ENCODE measurements at regions not wholly inside any gene's neighbourhood (a gene's known extent, or its start where the extent isn't known, plus 50 kb on each side); places are given as distances from the start of the nearest gene placed in this dataset.

GRCh38 chr6:168211681-168212080 is 107.9 kb downstream of the DACT2 start:
- no peak for DNase-seq

GRCh38 chr6:168210239-168211105 is 109.1 kb downstream of the DACT2 start:
- no peak for DNase-seq

GRCh38 chr6:168209420-168209819 is 110.2 kb downstream of the DACT2 start:
- DNase-seq: no peak

GRCh38 chr6:168208854-168209253 is 110.7 kb downstream of the DACT2 start:
- no peak for DNase-seq

DNA sequence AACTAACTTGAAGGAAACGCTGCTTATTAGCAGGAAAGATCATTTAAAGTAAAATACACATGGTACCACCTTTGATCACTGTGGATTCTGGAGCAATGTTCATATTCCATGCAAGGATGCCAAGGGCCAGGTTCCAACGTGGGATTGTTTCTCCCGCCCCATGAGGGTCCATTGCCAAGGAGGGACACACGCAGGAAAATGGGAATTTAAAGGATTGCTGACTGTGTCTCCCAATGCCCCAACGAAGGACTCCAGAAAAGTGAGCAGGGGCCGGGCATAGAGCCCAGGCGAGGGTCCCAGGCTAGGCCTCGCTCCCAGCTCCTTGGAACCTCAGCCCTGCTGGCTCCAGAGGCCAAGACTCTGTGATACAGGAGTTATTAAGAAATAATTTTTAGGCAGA is 111.2 kb downstream of the DACT2 start:
- no peak for DNase-seq

DNA sequence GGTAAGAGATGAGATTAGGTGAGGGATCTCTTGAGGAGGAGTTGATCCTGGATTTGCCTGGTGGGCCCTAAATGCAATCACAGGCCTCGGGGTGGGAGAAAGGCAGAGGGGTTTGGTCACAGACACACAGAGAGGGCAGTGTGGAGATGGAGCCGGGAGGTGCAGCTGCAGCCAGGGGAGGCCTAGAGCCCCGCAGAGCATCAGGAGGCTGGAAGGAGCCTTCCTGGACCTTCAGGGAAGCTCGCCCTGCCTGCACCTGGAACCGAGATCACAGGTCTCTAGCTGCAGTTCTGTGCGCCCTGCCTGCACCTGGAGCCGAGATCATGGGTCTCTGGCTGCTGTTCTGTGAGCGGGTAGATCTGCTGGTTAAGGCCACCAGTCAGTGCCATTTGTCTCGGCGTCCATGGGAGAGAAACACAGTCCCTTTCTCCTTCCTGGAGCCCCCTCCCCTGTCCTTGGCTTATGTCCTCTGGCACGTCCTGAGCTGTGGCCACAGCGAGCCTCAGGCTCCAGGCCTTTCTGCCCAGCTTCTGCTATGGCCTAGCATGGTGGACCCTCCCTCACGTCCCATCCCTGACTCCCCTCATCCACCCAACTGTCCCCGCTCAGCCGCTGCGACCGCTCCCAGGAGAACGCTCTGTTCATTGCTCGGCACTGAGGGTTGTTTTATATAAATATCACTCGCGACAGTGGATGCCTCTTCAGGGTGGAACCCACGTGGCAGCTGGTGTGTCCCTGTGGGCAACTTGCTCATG is 112.0 kb downstream of the DACT2 start:
- DNase-seq: no peak

- no peak for DNase-seq
These were observed 112.8 kb downstream of the DACT2 start for GRCh38 chr6:168206661-168207274.

- DNase-seq: no peak
These were observed 113.4 kb downstream of the DACT2 start for GRCh38 chr6:168206186-168206585.

GRCh38 chr6:168201799-168202198 is 117.8 kb downstream of the DACT2 start:
- DNase-seq: no peak

DNA sequence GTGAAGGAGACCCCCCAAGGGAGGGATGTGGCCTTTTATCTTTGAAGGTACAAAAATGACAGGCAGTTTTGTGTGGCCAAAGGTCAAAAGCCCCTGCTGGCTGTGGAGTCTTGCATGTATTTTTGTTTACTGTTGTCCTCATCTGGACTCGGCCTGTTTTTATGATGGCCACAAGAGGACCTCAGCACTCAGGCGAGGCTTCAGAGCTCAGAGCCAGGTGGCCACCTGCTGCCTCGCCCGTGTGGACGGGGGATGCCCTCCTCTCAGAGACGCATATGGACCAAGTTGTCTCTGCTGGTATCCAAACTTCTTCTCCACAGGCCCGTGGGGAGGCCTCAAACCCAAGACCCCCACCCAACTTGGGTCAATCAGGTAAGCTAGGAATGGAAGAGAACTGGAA is 118.2 kb downstream of the DACT2 start:
- DNase-seq: no peak

DNA sequence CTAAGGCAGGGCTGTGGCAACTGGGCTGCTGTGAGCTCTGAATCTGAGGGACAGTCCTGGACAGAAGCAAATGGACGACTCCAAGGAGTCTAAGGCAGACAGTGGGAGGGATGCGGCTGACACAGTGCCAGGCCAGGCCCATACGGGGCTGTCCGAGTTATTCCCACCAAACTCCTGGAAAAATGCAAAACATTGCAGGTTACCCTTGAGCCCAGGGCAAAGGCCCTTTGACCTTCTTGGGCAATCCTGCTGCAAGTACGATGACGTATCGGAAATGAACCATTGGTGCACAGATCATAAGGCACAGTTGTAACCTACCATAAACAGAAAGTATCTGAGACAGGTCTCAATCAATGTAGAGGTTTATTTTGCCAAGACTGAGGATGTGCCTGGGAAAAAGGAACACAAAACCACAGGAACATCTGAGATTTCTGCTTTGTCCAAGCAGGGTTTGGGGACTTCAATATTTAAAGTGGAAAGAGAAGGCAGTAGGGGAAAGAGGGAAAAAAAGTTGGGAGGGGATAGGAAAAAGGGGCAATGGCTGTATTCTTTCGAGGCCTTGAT is 118.9 kb downstream of the DACT2 start:
- DNase-seq: no peak

DNA sequence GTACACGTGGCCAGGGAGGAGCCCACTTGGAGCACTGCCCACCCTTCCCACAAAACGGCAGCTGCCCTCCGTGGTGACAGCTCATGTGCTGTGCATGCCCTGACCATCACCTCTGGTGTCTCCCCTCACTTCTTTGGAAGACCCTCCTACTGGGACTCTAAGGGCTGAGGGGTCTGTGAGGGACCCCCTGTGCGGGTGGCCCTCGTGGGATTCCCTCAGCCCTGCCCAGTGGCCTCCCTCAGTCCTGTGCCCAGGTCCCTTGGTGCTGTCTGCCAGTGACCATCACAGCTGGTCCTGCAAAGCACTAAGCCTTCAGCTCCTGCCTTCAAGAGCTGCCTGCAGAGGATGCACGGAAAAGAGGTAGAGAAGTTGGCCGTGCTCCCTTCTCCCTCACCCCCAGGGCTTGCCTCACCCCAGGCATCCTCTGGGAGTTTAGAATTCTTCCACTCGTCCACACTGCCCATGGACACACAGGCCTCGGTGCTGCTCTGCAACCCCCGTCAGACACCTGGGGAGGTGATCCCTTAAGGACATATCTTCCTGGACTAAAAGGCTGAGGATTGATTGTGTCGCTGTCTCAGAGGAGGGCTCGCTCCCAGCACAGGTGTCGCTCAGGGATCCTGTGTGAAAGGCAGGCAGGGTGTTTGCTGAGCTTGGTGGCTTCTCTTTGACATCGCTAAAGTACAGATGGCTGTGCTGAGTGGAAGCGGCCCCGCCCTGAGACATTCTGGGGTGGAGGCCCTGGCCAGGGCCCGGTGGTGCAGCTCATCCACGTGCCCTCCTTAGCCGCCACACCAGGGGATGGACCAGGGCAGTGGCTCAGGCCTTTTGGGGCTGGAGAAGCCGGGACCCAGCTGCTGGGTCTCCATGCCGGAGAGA is 119.5 kb upstream of the FRMD1 start:
- DNase-seq: no peak

DNA sequence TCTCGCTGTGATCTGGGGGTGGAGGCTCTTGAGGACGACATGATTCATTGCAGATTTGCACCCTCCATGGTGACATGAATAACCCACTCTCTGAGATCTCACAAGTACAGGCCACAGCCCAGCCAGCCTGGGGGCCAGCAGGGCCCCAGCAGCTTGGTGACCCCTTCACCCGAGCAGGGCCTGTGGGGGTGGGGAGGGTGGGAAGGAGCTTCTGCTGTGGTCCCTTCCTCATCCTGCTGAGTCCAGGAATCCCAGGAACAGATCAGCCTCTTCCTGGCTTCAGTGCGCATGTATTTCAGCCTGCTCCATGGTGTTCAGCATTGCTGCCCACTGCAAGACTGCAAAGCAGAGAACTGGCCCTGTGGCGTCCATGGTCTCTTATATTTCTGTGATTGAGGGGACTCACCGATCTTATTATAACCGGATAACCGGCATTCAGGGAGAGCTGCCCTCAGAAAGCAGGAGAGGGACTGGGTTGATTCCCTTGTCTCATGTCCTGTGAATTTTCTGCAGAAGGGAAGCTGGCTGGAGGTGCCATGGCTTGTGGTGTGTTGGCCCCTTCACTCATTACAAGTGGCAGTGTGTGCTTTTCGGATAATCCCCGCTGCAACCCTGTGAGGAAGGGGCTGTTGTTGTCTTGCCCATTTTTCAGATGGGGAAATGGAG is 118.8 kb upstream of the FRMD1 start:
- no peak for DNase-seq

DNA sequence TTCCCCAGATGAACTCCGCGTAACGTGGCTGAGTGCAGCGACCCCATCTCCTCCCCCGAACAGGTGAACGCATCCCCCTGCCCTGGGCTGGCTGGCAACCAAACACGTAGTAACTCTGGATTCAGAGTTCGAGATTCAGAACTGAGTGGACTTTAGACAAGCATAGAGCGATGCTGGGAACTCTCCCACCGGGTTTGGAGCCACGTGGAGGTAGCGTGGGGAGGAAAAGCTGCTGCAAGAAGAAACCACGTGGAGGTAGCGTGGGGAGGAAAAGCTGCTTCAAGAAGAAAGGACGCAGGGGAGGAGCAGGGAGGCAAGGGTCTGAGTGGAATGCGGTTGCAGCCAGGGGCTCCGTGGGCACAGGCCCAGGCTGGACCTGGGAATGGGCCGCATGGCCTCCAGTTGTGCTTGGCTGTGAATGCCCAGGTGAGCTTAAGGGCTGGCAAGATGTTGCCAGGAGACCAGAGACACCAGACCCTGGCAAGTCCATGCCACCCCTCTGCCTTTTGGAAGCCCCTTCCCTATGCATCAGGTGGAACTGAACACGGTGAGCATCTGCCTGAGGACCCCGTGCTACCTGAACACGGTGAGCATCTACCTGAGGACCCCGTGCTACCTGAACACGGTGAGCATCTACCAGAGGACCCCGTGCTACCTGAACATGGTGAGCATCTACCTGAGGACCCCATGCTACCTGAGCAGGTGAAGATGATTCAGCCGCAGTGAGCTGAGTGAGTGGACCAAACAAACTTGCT is 118.0 kb upstream of the FRMD1 start:
- DNase-seq: no peak

GRCh38 chr6:168196385-168196860 is 117.4 kb upstream of the FRMD1 start:
- DNase-seq: no peak

DNA sequence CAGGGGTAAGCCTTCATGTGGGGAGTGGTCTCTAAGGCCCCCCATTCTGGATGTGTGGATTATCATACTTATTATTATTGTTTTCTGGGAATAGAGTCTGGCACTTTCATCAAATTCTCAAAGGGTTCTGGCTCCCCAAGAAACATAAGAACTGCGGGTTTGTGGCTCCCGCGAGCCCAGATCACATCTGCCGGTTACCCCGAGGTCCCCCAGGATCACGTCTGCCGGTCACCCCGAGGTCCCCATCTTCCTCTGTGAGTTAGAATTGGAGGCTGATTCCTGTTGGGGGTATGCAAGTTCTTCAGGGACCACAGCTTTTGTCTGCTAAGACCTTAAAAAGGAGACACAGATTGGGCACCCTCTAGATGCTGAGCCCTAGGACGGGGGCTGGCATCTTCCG is 116.7 kb upstream of the FRMD1 start:
- no peak for DNase-seq

DNA sequence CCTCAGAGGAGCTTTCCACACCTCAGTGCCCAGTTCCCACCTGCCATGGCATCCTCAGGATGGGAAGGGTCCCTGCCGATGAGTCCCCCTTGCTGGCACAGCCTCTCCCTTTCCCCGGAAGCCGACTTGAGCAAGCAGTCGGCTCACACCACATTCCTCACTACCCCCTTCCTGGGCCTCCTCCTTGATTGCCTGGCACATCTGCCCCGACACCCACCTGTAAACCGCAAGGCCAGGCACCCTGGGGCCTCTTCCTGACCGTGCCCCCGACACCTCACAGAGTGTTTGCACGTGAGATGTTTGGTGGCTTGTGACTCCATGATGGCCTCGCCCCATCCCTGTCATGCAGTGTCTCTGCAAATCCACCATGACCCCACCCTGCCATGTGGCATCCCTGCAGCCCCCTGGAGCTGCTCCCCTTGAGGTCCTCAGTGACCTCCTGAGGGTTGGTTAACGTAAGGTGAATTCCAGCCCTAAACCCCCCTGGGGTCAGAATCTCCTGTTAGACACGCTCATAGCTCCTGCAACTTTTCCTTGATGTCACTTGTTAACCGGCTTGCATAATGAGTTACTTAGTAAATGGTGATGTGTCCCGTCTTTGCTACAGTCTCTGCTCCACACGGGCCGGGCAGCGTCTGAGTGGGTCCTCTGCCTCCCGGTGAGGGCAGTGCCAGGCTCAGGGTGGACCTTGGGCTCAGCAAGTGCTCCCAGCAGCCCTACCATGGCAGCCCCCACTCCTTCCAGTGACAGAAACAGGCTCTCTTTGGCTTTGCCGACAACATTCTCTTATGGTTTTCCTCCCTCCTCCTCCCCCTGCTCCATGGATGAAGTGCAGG is 115.9 kb upstream of the FRMD1 start:
- no peak for DNase-seq

- DNase-seq: no peak
These were observed 115.1 kb upstream of the FRMD1 start for GRCh38 chr6:168193816-168194721.
